HG02852 (cell line): ENCODE measurements at regions not wholly inside any gene's neighbourhood (a gene's known extent, or its start where the extent isn't known, plus 50 kb on each side); places are given as distances from the start of the nearest gene placed in this dataset.
"Not testable (repeated sequence)": the region's sequence is repeated elsewhere in the genome, so short reads cannot be mapped to it uniquely, and the experiment has no call there.

Experiments used
- ATAC-seq: cut with Tn5 transposase; IDR thresholded peaks from one replicate; pipeline ENCODE4 v1.9.1; 2021; ENCODE audit warnings: mild to moderate bottlenecking, moderate library complexity; ENCODE audit not compliant: unreplicated experiment

DNA sequence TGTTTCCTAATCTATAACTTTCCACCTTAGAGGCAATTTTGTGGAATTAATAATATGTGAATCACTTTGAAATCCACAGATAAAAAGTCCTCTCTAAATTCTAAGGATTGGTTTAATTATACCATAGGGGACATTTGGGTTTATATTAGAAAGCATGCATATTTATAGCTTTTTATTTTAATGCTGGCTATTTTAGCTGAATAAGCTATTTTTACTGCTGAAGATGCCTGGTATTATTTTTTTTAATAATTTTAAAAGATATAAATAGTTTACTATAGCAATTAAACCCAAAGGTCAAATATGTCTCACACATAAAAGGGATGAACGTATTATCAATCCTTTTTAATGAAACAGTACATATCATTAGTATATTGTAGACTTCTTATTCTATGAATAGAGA is 415.4 kb downstream of the MAGEB5 start:
- no peak for ATAC-seq

DNA sequence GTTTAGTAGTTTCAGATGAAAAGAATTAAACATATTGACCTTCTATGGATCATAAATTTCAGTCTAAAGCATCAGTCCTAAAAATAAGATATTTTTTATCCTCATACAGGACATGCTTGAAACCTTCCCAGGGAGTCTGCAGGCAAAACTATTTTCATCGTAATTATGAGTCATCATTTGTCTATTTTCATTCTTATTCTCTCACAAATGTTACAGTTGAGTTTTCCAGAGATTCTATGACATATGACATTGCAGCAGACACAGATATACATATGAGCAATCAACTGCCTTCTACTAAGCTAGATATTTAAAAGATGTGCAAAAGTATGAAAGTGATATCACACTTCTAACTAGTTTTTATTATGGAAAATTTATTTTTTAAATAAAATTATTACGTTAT is 398.0 kb downstream of the MAGEB5 start:
- ATAC-seq = no peak

DNA sequence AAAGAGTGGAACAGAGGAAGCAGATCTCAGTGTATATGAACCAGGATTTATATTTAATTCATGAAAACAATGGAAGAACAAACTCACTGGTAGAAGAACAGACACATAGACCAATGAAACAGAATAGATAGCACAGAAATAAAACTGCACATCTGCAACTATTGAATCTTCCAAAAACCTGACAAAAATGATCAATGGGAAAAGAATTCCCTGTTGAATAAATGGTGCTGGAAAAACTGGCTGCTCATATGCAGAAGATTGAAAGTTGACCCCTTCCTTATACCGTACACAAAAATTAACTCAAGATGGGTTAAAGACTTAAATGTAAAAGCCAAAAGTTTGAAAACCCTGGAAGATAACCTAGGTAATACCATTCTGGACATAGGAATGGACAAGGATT is 391.0 kb downstream of the MAGEB5 start:
- no peak for ATAC-seq

DNA sequence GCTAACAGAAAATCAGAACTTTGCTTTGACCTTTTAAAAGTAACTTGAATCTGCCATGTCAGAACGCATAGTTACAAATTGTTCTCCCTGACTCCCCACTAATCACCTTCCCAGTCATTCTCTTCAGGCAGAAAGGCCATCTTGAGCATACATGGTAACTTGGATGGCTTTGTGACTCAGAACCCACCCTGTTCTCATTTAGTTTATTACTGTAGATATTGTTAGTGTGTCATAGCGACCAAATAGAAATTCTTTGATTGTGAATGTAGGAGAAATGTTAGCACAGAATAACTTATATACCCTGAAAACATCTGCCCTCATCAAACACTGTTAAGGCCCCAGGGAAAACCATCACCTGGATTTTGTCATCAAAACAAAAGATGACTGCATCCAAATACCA is 382.0 kb downstream of the MAGEB5 start:
- ATAC-seq = no peak

DNA sequence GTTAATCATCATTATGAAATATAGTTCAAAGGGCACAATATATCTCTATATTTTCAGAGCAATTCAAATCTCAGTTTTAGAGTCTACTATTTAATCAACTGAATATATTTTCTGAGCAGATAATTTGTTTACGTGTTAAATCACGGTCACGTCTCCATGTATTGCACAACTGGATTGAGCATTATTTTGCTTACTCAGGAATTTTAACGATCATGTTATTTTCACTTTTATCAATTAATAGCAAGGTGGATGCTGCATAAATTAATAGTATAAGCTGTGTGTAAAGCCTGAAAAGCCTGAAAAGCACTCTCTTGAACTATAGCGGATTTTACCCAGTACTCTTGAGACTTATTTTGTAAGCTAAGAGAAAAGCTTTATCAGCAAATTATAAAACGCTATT is 374.9 kb downstream of the MAGEB5 start:
- ATAC-seq = no peak

DNA sequence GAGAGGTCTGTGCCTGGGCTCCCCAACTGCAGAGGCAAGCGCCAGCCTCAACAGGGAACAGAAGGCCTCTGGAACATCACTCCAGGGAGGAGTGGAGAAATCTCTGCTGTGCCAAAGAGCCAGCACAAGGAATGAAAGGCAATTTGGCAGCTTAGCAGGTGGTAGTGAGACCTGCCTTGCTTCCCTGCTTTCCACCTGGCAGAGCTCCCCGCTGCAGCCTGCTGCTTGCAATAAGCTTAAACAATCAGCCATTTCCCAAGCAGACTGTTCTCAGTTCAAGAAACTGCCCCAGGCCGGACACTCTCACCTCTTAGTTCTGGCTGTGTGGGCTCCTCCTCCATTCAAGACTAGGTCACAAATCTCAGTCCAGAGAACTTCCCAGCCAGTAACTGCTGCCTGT is 370.6 kb downstream of the MAGEB5 start:
- ATAC-seq = no peak

DNA sequence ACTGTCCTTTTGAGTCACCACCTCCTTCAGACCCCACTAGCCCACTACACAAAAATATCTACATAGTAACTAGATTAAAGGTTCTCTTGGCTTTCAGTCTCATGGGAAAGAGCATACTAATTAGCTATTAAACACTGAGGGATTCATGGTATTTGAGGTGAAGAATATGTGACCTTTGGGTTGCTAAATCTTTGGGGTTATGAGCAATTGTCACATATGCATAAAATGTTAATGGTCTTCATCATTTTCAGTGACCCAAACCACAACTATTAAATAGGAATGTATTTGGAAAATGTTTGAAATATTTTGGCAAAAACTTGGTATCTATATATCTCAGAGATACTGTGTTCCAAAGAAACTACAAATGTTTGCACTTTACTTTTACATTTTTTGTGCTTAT is 365.1 kb downstream of the MAGEB5 start:
- ATAC-seq = no peak

DNA sequence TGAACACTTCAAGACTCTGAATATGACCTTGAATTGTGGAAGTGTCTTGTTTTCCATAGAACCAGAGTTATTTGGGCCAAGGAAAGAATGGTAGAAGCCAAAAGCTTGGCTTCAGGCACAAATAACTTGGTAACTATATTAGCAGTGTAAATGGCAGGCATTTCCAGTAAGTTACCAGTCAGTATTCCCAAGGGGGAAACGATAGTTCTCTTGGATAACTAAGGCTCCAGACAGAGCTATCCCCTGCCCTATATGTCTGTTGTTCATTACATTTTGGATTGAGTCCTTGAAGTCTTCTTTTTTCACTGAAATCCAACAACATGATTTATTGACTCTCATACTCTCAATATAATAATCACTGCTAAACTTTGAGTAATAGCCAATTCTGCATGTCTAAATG is 364.1 kb downstream of the MAGEB5 start:
- no peak for ATAC-seq

DNA sequence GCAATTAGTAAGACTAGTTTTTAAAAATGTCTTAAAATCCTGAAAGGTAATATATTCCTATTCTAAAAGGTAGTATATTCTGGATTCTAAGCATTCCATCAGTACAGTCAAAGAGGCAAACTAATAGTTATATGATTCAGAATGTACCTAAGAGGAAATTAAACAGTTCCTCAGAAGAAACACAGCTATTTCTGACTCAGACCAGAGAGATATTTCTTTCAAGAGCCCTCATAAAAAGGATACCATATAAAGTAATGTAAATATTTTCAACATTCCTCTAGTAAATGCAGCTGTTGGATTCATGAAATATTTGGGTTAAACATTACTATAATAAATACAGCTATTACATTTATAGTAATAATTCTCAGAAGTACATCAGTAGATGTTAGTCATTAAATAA is 358.3 kb downstream of the MAGEB5 start:
- ATAC-seq = no peak

DNA sequence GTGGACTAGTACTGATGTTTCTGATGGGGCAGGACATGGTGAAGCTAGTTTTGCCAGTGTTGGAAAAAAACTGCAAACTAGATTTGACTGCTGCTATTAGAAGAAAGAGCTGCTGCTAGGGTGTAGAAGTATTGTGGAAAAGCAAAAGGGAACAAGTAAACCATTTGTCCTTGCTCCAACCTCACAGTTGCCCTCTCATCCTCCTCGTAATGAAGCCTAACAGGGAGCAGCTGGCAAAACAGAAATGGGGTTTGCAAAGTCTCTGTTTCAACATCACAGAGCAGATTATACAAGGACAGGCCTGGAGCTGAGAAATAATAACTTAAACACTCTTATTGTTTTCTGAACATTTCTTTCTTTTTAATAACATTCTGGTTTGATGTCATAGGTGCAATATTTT is 346.2 kb downstream of the MAGEB5 start:
- ATAC-seq = no peak

DNA sequence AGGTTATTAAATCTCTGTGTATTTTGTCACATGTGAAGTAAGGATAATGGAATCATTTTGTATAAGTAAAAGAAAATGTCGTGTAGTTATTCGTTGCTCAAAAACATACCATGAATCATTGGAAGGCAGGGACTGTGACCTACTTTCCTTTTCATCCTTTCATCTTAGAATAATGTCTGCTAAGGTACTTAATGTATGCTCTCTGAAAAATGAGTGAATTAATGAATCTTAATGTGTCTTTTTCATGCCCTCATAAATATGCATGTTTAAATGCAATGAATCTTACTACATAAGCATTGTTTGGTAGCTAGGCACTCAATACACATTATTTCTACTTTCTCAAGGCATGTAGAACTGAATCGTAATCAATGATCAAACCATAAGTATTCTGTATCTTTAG is 343.9 kb downstream of the MAGEB5 start:
- ATAC-seq = no peak

DNA sequence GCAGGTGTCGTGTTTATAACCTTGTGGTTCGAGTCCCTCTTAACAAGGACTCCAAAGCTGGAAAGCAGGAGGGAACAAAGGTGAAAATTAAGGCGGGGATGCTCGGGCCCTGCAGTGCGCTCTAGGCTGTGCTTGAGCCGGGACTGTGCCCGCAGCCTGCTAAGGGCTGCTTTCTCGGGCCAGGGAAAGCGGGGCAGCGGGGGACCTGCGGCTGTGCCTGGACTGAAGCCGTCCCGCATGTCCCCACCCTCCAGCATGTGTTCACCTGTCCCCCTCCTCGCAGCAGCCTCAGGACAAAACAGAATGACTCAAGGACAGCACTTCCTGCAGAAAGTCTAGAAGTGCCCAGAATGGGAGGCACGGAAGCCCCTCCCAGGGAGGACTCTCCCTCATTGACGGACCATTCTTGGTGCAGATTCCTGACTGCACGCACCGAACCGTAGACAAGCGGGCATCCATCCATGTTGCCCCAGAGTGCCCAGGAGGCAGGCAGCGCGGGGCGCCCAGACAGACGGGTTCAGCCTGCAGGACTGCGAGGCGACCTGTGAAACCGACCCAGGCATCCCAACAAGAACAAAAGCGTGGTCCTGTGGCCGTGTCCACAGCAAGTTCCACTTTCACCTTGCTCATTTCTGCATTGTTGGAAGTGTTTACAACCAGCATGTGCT is 342.9 kb downstream of the MAGEB5 start:
- no peak for ATAC-seq

DNA sequence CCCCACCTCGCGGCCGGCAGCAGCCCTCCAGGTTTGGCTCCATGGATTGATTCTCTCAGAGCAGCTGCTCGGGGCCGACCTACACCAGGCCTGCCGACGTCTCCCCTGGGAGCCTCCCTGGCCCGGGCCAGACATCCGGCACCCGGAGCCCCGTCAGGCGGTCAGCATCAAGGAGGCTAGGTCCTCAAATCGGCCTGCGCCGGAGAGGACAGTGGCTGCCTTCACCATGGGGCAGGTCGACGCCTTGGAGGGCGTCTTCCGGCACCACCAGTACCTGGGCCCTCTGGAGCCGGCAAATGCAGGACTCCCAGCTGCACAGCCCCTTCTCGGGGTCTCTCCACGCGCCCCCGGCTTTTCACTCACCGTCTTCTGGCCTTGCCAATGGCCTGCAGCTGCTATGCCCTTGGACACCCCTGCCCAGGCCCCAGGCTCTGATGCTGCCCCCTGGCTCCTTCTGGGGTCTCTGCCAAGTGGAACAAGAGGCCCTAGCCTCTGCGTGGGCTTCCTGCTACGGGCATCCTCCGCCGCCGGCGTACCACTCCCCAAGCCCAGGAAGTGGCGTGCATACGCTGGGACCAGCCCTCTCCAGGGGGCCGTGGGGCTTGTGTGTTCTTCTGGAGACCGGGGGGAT is 341.8 kb downstream of the MAGEB5 start:
- ATAC-seq = no peak

DNA sequence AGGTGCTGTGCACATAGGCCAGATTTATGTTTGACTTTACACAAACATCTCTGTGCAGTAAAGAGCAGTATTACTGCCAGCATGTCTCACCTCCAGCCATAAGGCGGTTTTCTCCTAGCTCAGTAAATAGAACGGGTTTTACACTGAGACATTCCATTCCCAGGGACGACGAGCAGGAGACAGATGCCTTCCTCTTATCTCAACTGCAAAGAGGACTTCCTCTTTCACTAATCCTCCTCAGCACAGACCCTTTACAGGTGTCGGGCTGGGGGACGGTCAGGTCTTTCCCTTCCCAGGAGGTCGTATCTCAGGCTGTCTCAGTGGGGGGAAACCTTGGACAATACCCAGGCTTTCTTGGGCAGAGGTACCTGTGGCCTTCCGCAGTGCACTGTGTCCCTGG is 309.8 kb downstream of the MAGEB5 start:
- not testable (repeated sequence) for ATAC-seq

DNA sequence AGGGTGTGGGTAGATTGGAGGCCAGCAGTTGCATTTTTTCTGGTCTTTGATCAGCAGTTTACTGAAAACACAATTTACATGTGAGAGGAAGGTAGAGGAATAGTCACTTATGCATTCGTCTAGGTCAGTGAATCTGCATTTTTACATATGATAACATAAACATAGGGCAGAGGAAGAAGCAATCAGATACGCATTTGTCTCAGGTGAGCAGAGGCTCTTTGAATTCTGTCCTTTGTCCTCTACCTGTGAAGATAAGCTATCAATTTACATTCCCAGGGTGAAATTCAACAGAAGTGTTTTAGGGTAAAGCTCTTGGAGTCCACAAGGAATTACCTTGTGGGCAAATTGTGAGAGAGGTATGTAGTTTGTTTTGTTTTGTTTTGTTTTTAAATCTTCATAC is 306.5 kb downstream of the MAGEB5 start:
- no peak for ATAC-seq

DNA sequence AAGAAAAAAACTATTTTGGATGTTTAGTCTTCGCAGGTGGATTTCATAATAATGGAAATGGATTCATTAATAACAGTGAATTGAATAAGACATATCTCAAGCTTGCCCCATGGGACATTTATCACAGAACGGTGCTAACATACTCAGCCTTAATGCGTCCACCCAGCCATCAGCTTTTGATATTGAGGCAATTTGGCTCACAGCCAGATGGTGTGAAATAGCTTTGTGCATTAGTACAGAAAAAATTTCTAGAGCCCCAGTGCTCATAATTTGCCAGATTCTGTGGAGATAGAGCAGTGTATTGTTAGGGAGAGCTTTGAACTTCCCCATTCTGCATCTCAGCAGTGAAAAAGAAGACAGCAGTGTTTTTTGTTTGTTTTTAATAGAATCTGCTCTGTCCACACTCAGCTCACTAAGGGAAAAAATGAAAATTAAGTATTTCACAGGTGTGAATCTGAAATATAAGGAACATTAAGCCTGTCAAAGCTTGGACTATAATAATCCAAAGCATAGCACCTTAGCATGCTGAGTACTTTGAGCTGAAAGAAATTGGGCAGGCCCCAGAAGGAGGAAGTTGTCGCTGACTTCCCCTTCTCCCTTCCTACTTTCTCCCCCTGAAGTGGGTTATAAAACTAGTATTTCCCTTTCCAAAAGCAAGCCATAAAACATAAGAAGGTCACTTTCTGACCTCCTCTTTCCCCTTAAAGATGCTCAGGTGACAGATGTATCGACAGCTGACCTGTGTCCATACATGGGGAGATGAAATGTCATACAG is 295.8 kb downstream of the MAGEB5 start:
- no peak for ATAC-seq

DNA sequence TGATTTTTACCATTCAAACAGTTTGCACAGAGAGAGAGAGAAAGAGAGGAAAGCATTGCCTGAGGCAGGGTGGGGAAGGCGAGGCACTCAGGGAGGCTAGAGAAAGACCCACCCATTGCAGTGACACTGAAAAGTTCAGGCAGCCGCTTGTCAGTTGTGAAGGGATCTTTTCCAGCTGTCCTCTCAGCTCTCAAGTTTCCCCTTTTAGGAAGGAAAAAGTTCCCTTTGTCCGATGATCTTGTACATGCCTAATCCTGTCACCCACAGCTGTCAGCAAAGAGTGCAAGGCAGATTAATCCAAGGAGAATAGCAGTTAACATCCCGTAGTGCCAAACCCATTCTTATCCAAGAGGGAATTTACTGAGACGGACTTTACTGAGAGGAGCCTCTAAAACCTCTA is 255.0 kb downstream of the MAGEB5 start:
- no peak for ATAC-seq

DNA sequence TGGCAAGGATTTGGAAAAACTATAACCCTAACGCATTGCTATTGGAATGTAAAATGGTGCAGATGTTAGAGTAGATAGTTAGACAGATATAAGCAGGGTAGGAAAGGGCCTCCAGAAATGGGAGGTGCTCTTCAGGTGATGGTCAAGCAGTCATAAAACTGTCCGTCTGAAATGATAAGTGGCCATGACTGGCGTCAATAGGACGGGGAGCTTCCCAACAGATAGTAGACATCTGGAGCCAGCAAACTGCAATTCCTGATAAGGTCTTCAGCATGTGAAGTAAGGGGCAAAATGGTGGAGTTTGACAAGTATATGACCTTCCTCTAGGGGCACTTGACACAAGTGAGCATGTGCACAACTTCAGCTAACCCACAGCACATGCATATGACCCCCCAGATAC is 250.4 kb downstream of the MAGEB5 start:
- no peak for ATAC-seq

DNA sequence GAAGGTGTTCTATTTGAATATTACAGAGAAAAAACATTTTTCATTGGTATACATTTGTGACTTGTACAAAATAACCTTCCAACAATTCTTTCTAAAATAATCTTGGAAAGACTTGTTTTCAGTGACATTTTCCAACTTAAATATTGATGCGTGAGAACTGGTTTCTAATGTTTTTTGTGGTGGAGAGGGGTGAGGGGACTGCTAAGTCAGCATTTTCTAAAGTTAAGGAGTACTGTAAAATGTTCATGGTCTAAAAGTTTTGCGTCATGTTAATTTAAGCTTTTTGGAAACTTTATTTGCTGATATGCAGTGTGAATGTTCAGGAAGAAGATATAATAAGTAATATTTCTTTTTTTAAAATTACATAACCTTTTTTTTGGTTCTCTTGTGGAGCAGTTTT is 229.3 kb downstream of the MAGEB5 start:
- ATAC-seq = no peak

DNA sequence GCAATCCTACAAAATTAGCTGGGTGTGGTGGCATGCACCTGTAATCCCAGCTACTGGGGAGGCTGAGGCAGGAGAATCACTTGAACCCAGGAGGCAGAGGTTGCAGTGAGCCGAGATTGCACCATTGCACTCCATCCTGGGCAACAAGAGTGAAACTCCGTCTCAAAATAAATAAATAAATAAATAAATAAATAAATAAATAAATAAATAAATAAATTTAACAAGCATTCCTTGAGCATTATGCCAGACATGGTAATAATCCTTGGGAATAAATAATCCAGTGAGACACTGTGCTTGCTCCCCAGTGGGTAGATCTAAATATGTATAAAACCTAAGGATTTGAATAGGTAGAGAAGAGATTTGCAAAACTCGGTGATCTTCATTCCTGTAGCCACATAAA is 228.4 kb downstream of the MAGEB5 start:
- ATAC-seq = not testable (repeated sequence)

DNA sequence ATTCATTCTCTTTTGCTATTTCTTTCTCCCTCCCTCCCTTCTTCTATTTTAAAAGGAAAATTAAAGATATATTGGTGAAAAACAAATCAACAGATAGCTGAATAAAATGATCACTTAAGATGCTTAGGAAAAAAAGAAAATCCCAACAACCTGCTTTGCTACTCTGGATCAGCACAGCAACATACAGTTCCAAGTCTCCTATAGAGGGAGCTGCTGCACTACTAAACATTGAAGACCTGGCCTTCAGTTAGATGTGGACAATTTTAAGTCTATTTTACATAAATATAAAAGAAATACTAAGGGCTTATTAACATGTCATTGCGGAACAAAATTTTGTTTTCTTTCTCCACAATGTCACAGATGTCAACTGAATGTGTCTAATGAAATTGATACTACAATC is 226.4 kb downstream of the MAGEB5 start:
- no peak for ATAC-seq

DNA sequence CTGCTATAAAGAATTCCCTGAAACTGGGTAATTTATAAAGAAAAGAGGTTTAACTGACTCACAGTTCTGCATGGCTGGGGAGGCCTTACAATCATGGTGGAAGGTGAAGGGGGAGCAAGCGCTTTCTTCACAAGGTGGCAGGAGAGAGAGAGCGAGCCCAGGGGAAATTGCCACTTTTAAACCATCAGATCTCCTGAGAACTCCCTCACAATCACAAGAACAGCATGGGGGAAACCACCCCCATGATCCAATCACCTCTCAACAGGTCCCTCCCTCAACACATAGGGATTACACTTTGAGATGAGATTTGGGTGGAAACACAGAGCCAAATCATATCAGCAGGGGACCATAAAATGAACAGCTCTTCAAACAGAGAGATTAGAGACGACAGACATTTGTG is 198.6 kb downstream of the MAGEB5 start:
- no peak for ATAC-seq
